ENCODE measurements at regions not wholly inside any gene's neighbourhood (a gene's known extent, or its start where the extent isn't known, plus 50 kb on each side); places are given as distances from the start of the nearest gene placed in this dataset.

- H3K27ac Mint-ChIP-seq, result no peak overlapping the region
- TF ChIP-seq, protein P1, sequence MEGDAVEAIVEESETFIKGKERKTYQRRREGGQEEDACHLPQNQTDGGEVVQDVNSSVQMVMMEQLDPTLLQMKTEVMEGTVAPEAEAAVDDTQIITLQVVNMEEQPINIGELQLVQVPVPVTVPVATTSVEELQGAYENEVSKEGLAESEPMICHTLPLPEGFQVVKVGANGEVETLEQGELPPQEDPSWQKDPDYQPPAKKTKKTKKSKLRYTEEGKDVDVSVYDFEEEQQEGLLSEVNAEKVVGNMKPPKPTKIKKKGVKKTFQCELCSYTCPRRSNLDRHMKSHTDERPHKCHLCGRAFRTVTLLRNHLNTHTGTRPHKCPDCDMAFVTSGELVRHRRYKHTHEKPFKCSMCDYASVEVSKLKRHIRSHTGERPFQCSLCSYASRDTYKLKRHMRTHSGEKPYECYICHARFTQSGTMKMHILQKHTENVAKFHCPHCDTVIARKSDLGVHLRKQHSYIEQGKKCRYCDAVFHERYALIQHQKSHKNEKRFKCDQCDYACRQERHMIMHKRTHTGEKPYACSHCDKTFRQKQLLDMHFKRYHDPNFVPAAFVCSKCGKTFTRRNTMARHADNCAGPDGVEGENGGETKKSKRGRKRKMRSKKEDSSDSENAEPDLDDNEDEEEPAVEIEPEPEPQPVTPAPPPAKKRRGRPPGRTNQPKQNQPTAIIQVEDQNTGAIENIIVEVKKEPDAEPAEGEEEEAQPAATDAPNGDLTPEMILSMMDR (IDR thresholded peaks at IDR 0.05), result no peak
- DNase-seq (no peak), ATAC-seq (ENCODE audit: low read depth) (no peak)
- no peaks in the 10 kb centered on the region for H3K9me3 Mint-ChIP-seq
- ChIA-PET POLR2A (no interaction called here), CTCF (no interaction called here)
- no peak overlapping the region for H3K4me3 Mint-ChIP-seq
- no peaks in the 10 kb centered on the region for H3K27me3 Mint-ChIP-seq
- no peaks in the 10 kb centered on the region for H3K4me1 Mint-ChIP-seq
- intact Hi-C loops (cut with micrococcal nuclease), result no loop called here
- H3K36me3 Mint-ChIP-seq (ENCODE audit: low read depth), result no peaks in the 10 kb centered on the region
These were observed 219.2 kb upstream of the TBX3 start for GRCh38 chr12:114903083-114903691.

GRCh38 chr12:114902665-114903064 lies 218.7 kb upstream of the TBX3 start:
- Mint-ChIP-seq H3K36me3 (ENCODE audit: low read depth) (no peaks in the 10 kb centered on the region), H3K27me3 (no peaks in the 10 kb centered on the region), H3K27ac (no peak overlapping the region), H3K9me3 (no peaks in the 10 kb centered on the region), H3K4me3 (no peak overlapping the region), H3K4me1 (no peaks in the 10 kb centered on the region)
- intact Hi-C loops (cut with micrococcal nuclease), result no loop called here
- ATAC-seq (ENCODE audit: low read depth), result no peak
- POLR2A ChIA-PET, result no interaction called here
- TF ChIP-seq, protein P1 (IDR thresholded peaks at IDR 0.05), result no peak
- no peak for DNase-seq
- CTCF ChIA-PET, result no interaction called here

GRCh38 chr12:114901316-114901715 lies 217.3 kb upstream of the TBX3 start:
- no peaks in the 10 kb centered on the region for H3K27me3 Mint-ChIP-seq
- POLR2A ChIA-PET, result no interaction called here
- ATAC-seq (ENCODE audit: low read depth), result no peak

GRCh38 chr12:114898159-114898558 lies 214.2 kb upstream of the TBX3 start:
- Mint-ChIP-seq H3K27ac (no peak overlapping the region), H3K4me3 (no peak overlapping the region), H3K9me3 (no peaks in the 10 kb centered on the region), H3K36me3 (ENCODE audit: low read depth) (no peaks in the 10 kb centered on the region), H3K27me3 (no peaks in the 10 kb centered on the region), H3K4me1 (no peaks in the 10 kb centered on the region)
- ChIA-PET POLR2A (no interaction called here), CTCF (no interaction called here)
- intact Hi-C loops (cut with micrococcal nuclease), result no loop called here
- TF ChIP-seq, protein P1 (IDR thresholded peaks at IDR 0.05), result no peak
- DNase-seq, result no peak
- no peak for ATAC-seq (ENCODE audit: low read depth)

More at GRCh38 chr12:114901316-114901715, 217.3 kb upstream of the TBX3 start:
- H3K27ac Mint-ChIP-seq, result no peak overlapping the region
- H3K4me1 Mint-ChIP-seq, result no peaks in the 10 kb centered on the region
- H3K4me3 Mint-ChIP-seq, result no peak overlapping the region
- TF ChIP-seq, protein P1 (IDR thresholded peaks at IDR 0.05), result no peak
- no peak for DNase-seq
- H3K36me3 Mint-ChIP-seq (ENCODE audit: low read depth), result no peaks in the 10 kb centered on the region
- no peaks in the 10 kb centered on the region for H3K9me3 Mint-ChIP-seq
- CTCF ChIA-PET, result no interaction called here
- intact Hi-C loops (cut with micrococcal nuclease), result no loop called here

- ATAC-seq (ENCODE audit: low read depth) (no peak), DNase-seq (no peak)
- POLR2A ChIA-PET, result no interaction called here
- Mint-ChIP-seq H3K4me3 (no peak overlapping the region), H3K4me1 (no peaks in the 10 kb centered on the region), H3K36me3 (ENCODE audit: low read depth) (no peaks in the 10 kb centered on the region), H3K27me3 (no peaks in the 10 kb centered on the region), H3K9me3 (no peaks in the 10 kb centered on the region), H3K27ac (no peak overlapping the region)
- TF ChIP-seq, protein P1 (IDR thresholded peaks at IDR 0.05), result no peak
- CTCF ChIA-PET, result no interaction called here
- intact Hi-C loops (cut with micrococcal nuclease), result no loop called here
These were observed 211.9 kb upstream of the TBX3 start for GRCh38 chr12:114895827-114896226.

Data from activated B cell treated with CpG ODN at 0.5 μM for 24 hours (primary cell).